ENCODE measurements at regions not wholly inside any gene's neighbourhood (a gene's known extent, or its start where the extent isn't known, plus 50 kb on each side); places are given as distances from the start of the nearest gene placed in this dataset.

GRCh38 chr15:96559087-96559486, 228.6 kb downstream of the NR2F2 start:
- ChIA-PET POLR2A (no interaction called here), CTCF (interaction anchor here (1.0 kb wide), 1 partner anchor 206 kb away, joined by 3 read pairs; no protein-coding TSS in a partner anchor)
- DNase-seq (ENCODE audit: extremely low spot score), result no peak
- TF ChIP-seq NFRKB (IDR thresholded peaks at IDR 0.05) (no peak), ARNT (IDR thresholded peaks at IDR 0.05) (no peak), SUZ12 (IDR thresholded peaks at IDR 0.05) (no peak), FOXA1 (IDR thresholded peaks at IDR 0.05) (no peak), FOXM1 (IDR thresholded peaks at IDR 0.05; ENCODE audit: borderline replicate concordance) (no peak), ZNF384 (IDR thresholded peaks at IDR 0.05) (no peak), PKNOX1 (IDR thresholded peaks at IDR 0.05) (no peak), ELF4 (IDR thresholded peaks at IDR 0.05) (no peak), LEF1 (IDR thresholded peaks at IDR 0.05; ENCODE audit: borderline replicate concordance) (no peak), HDGF (IDR thresholded peaks at IDR 0.05; ENCODE audit: borderline replicate concordance) (no peak), CTBP1 (IDR thresholded peaks at IDR 0.05; ENCODE audit: borderline replicate concordance) (no peak)

- CTCF ChIA-PET, result interaction anchor here (1.0 kb wide), 1 partner anchor 206 kb away, joined by 3 read pairs; no protein-coding TSS in a partner anchor
- TF ChIP-seq FOXM1 (IDR thresholded peaks at IDR 0.05; ENCODE audit: borderline replicate concordance) (no peak), TARDBP (IDR thresholded peaks at IDR 0.05) (no peak)
- no peak for DNase-seq (ENCODE audit: extremely low spot score)
- POLR2A ChIA-PET, result no interaction called here
Observed at GRCh38 chr15:96559631-96560030, 229.1 kb downstream of the NR2F2 start.

- TF ChIP-seq FOXM1 (IDR thresholded peaks at IDR 0.05; ENCODE audit: borderline replicate concordance), result no peak
- TF ChIP-seq CTBP1 (IDR thresholded peaks at IDR 0.05; ENCODE audit: borderline replicate concordance), result no peak
- TF ChIP-seq BHLHE40 (IDR thresholded peaks at IDR 0.05; ENCODE audit: borderline replicate concordance), result no peak
- DNase-seq (ENCODE audit: extremely low spot score), result no peak
- ChIA-PET CTCF (interaction anchor here (0.8 kb wide), 1 partner anchor 36 kb away, joined by 3 read pairs; no protein-coding TSS in a partner anchor), POLR2A (no interaction called here)
Observed at GRCh38 chr15:96560246-96560895, 229.9 kb downstream of the NR2F2 start.

- ChIA-PET CTCF (no interaction called here), POLR2A (no interaction called here)
- DNase-seq (ENCODE audit: extremely low spot score), result no peak
- TF ChIP-seq L3MBTL2 (conservative IDR thresholded peaks at IDR 0.05), result no peak
- TF ChIP-seq ZNF384 (IDR thresholded peaks at IDR 0.05), result no peak
- no peak for TF ChIP-seq ARNT (IDR thresholded peaks at IDR 0.05)
- TF ChIP-seq CTBP1 (IDR thresholded peaks at IDR 0.05; ENCODE audit: borderline replicate concordance), result no peak
- no peak for TF ChIP-seq ELF4 (IDR thresholded peaks at IDR 0.05)
- TF ChIP-seq SUZ12 (IDR thresholded peaks at IDR 0.05), result no peak
- TF ChIP-seq FOXM1 (IDR thresholded peaks at IDR 0.05; ENCODE audit: borderline replicate concordance), result no peak
- TF ChIP-seq PKNOX1 (IDR thresholded peaks at IDR 0.05), result no peak
- no peak for TF ChIP-seq FOXA1 (IDR thresholded peaks at IDR 0.05)
Observed at GRCh38 chr15:96561593-96561992, 231.1 kb downstream of the NR2F2 start.

- ChIA-PET POLR2A (no interaction called here), CTCF (no interaction called here)
- no peak for DNase-seq (ENCODE audit: extremely low spot score)
- no peak for TF ChIP-seq FOXA1 (IDR thresholded peaks at IDR 0.05)
- no peak for TF ChIP-seq L3MBTL2 (conservative IDR thresholded peaks at IDR 0.05)
- no peak for TF ChIP-seq BHLHE40 (IDR thresholded peaks at IDR 0.05; ENCODE audit: borderline replicate concordance)
- no peak for TF ChIP-seq SUZ12 (IDR thresholded peaks at IDR 0.05)
- TF ChIP-seq HDGF (IDR thresholded peaks at IDR 0.05; ENCODE audit: borderline replicate concordance), result no peak
- no peak for TF ChIP-seq FOXK2 (IDR thresholded peaks at IDR 0.05)
- TF ChIP-seq TARDBP (IDR thresholded peaks at IDR 0.05), result no peak
- TF ChIP-seq FOXM1 (IDR thresholded peaks at IDR 0.05; ENCODE audit: borderline replicate concordance), result no peak
- no peak for TF ChIP-seq LEF1 (IDR thresholded peaks at IDR 0.05; ENCODE audit: borderline replicate concordance)
- TF ChIP-seq PKNOX1 (IDR thresholded peaks at IDR 0.05), result no peak
- TF ChIP-seq ZNF384 (IDR thresholded peaks at IDR 0.05), result no peak
- TF ChIP-seq ELF4 (IDR thresholded peaks at IDR 0.05), result no peak
- TF ChIP-seq ARNT (IDR thresholded peaks at IDR 0.05), result no peak
- no peak for TF ChIP-seq CTBP1 (IDR thresholded peaks at IDR 0.05; ENCODE audit: borderline replicate concordance)
- TF ChIP-seq NFRKB (IDR thresholded peaks at IDR 0.05), result no peak
- TF ChIP-seq SP1 (IDR thresholded peaks at IDR 0.05), result no peak
Observed at GRCh38 chr15:96564546-96564945, 234.0 kb downstream of the NR2F2 start.

GRCh38 chr15:96565266-96565665, 234.8 kb downstream of the NR2F2 start:
- POLR2A ChIA-PET, result no interaction called here
- CTCF ChIA-PET, result no interaction called here
- TF ChIP-seq BHLHE40 (IDR thresholded peaks at IDR 0.05; ENCODE audit: borderline replicate concordance) (no peak), CTBP1 (IDR thresholded peaks at IDR 0.05; ENCODE audit: borderline replicate concordance) (no peak), ELF4 (IDR thresholded peaks at IDR 0.05) (no peak), HDGF (IDR thresholded peaks at IDR 0.05; ENCODE audit: borderline replicate concordance) (no peak), ZNF384 (IDR thresholded peaks at IDR 0.05) (no peak), ARNT (IDR thresholded peaks at IDR 0.05) (no peak), FOXK2 (IDR thresholded peaks at IDR 0.05) (no peak), LEF1 (IDR thresholded peaks at IDR 0.05; ENCODE audit: borderline replicate concordance) (no peak), SUZ12 (IDR thresholded peaks at IDR 0.05) (no peak), TARDBP (IDR thresholded peaks at IDR 0.05) (no peak), FOXA1 (IDR thresholded peaks at IDR 0.05) (no peak), FOXM1 (IDR thresholded peaks at IDR 0.05; ENCODE audit: borderline replicate concordance) (no peak), L3MBTL2 (conservative IDR thresholded peaks at IDR 0.05) (no peak), NFRKB (IDR thresholded peaks at IDR 0.05) (no peak), SP1 (IDR thresholded peaks at IDR 0.05) (no peak), PKNOX1 (IDR thresholded peaks at IDR 0.05) (no peak)
- no peak for DNase-seq (ENCODE audit: extremely low spot score)

Data from HEK293T (cell line).